ENCODE measurements at regions not wholly inside any gene's neighbourhood (a gene's known extent, or its start where the extent isn't known, plus 50 kb on each side); places are given as distances from the start of the nearest gene placed in this dataset.

GRCh38 chr22:49377306-49377705 lies 450.4 kb downstream of the BRD1 start:
- TF ChIP-seq CTCF (IDR thresholded peaks at IDR 0.05): no peak
- no peak for TF ChIP-seq REST (IDR thresholded peaks at IDR 0.05; ENCODE audit: insufficient read depth in 1 of 2, low read depth in 2 of 2, low read length in 1 of 2)
- TF ChIP-seq POLR2AphosphoS5 (IDR thresholded peaks at IDR 0.05; ENCODE audit: low read depth, low read length): no peak

Measured in Panc1 (cell line).